Liver (tissue), 8 donors: ENCODE measurements at regions not wholly inside any gene's neighbourhood (a gene's known extent, or its start where the extent isn't known, plus 50 kb on each side); places are given as distances from the start of the nearest gene placed in this dataset.

ENCODE experiments used
- DNase-seq: peaks from one replicate; pipeline ENCODE4 v3.0.0-alpha.2; 2017; ENCODE audit warnings: low spot score
- H3K27ac ChIP-seq, 2 donors: one replicate each; pipeline ENCODE4 v1.7.0; 2013; ENCODE audit warnings: inconsistent platforms in 2 of 2, low read length in 2 of 2, control low read depth in 1 of 2, low read depth in 1 of 2, mild to moderate bottlenecking in 1 of 2
- H3K27me3 ChIP-seq, 4 donors: one replicate each; pipeline versions ENCODE4 v1.6.1 to v1.7.0; 2013; ENCODE audit warnings: low read length in 3 of 4, inconsistent platforms in 1 of 4, mild to moderate bottlenecking in 1 of 4, moderate library complexity in 1 of 4; ENCODE audit not compliant: control insufficient read depth in 4 of 4, insufficient read depth in 4 of 4
- H3K36me3 ChIP-seq, 4 donors: one replicate each; pipeline versions ENCODE4 v1.6.1 to v1.7.0; 2013; ENCODE audit warnings: low read length in 3 of 4, mild to moderate bottlenecking in 3 of 4, low read depth in 1 of 4, moderate library complexity in 1 of 4; ENCODE audit not compliant: control insufficient read depth in 4 of 4, insufficient read depth in 3 of 4
- H3K4me1 ChIP-seq, 4 donors: one replicate each; pipeline versions ENCODE4 v1.6.1 to v1.7.0; 2013; ENCODE audit warnings: low read length in 3 of 4, mild to moderate bottlenecking in 3 of 4, moderate library complexity in 1 of 4; ENCODE audit not compliant: control insufficient read depth in 4 of 4, insufficient read depth in 4 of 4
- H3K4me3 ChIP-seq, 3 donors: one replicate each; pipeline versions ENCODE4 v1.6.1 to v1.7.0; 2013; ENCODE audit warnings: low read length in 3 of 3, control low read depth in 1 of 3, low read depth in 1 of 3, mild to moderate bottlenecking in 1 of 3
- H3K9ac ChIP-seq, 2 donors: one replicate each; pipeline ENCODE4 v1.7.0; 2013; ENCODE audit warnings: low read length in 2 of 2, mild to moderate bottlenecking in 2 of 2, moderate library complexity in 2 of 2, control low read depth in 1 of 2, low read depth in 1 of 2
- H3K9me3 ChIP-seq, 4 donors: one replicate each; pipeline versions ENCODE4 v1.6.1 to v1.7.0; 2013; ENCODE audit warnings: low read length in 3 of 4; ENCODE audit not compliant: control insufficient read depth in 4 of 4
- ATF3 ChIP-seq: IDR thresholded peaks from 2 replicates; pipeline ENCODE4 v1.6.1; 2016; ENCODE audit warnings: antibody characterized with exemption
- EGR1 ChIP-seq, 2 donors: IDR thresholded peaks; 2 replicates each; pipeline ENCODE4 v1.6.1; 2016 to 2018; ENCODE audit warnings: antibody characterized with exemption in 2 of 2, low read depth in 2 of 2
- FOXA1 ChIP-seq: IDR thresholded peaks from 2 replicates; pipeline ENCODE4 v1.6.1; 2016; ENCODE audit warnings: antibody characterized with exemption
- FOXA2 ChIP-seq: IDR thresholded peaks from 2 replicates; pipeline ENCODE4 v1.6.1; 2016; ENCODE audit warnings: antibody characterized with exemption
- GABPA ChIP-seq, 2 donors: IDR thresholded peaks in 1 of 2; conservative IDR thresholded peaks in 1 of 2; 2 replicates each; pipeline ENCODE4 v1.6.1; 2016; ENCODE audit warnings: antibody characterized with exemption in 2 of 2, mild to moderate bottlenecking in 1 of 2, moderate library complexity in 1 of 2
- HNF4A ChIP-seq, 2 donors: conservative IDR thresholded peaks; 2 replicates each; pipeline ENCODE4 v1.6.1; 2016; ENCODE audit warnings: antibody characterized with exemption in 2 of 2, mild to moderate bottlenecking in 2 of 2
- HNF4G ChIP-seq: IDR thresholded peaks from 2 replicates; pipeline ENCODE4 v1.6.1; 2016; ENCODE audit warnings: antibody characterized with exemption
- JUND ChIP-seq, 2 donors: IDR thresholded peaks; 2 replicates each; pipeline ENCODE4 v1.6.1; 2016; ENCODE audit warnings: antibody characterized with exemption in 2 of 2
- NR2F2 ChIP-seq: IDR thresholded peaks from 2 replicates; pipeline ENCODE4 v1.6.1; 2016; ENCODE audit warnings: antibody characterized with exemption
- RAD21 ChIP-seq, 2 donors: IDR thresholded peaks; 2 replicates each; pipeline ENCODE4 v1.6.1; 2016; ENCODE audit warnings: antibody characterized with exemption in 2 of 2, mild to moderate bottlenecking in 2 of 2
- RXRA ChIP-seq, 2 donors: IDR thresholded peaks; 2 replicates each; pipeline ENCODE4 v1.6.1; 2017 to 2018; ENCODE audit warnings: antibody characterized with exemption in 2 of 2, mild to moderate bottlenecking in 1 of 2
- SP1 ChIP-seq: IDR thresholded peaks from 2 replicates; pipeline ENCODE4 v1.6.1; 2018; ENCODE audit warnings: antibody characterized with exemption, mild to moderate bottlenecking
- TAF1 ChIP-seq: conservative IDR thresholded peaks from 2 replicates; pipeline ENCODE4 v1.6.1; 2016; ENCODE audit warnings: antibody characterized with exemption, mild to moderate bottlenecking
- WGBS: extraction: QIAGEN DNeasy Blood & Tissue Kit; methylation state at CpG from one replicate; pipeline ENCODE4 v1.1.7; 2013; 5-methylcytosine and 5-hydroxymethylcytosine counted together
- TF ChIP-seq, protein P1 (sequence below): IDR thresholded peaks from 2 replicates; pipeline ENCODE4 v1.6.1; 2016; ENCODE audit warnings: antibody characterized with exemption
- TF ChIP-seq, protein P2 (sequence below): fragments of 150-350 bp; IDR thresholded peaks from 2 replicates; pipeline ENCODE4 v1.5.1; 2017; ENCODE audit warnings: improper control_type of control experiment, low read depth, low read length; ENCODE audit not compliant: missing input control
- TF ChIP-seq, protein P3 (sequence below): IDR thresholded peaks from 2 replicates; pipeline ENCODE4 v1.6.1; 2016; ENCODE audit warnings: antibody characterized with exemption
- donor health status: healthy.
- donor health status: healthy.
- donor health status: healthy.
- donor health status: healthy.
- donor health status: healthy.

- no peak overlapping the region for H3K27ac ChIP-seq
- peaks cover 0 to 3% (median 0%) of the 10 kb centered on the region in 4 donors for H3K9me3 ChIP-seq
- no peak for DNase-seq
- no peak overlapping the region for H3K9ac ChIP-seq
- no peaks in the 10 kb centered on the region for H3K4me1 ChIP-seq
- TF ChIP-seq ATF3 (no peak), HNF4G (no peak)
- no peaks in the 10 kb centered on the region for H3K27me3 ChIP-seq
- no peak overlapping the region for H3K4me3 ChIP-seq
- no peaks in the 10 kb centered on the region for H3K36me3 ChIP-seq
Measured at GRCh38 chr5:39867923-39868322, 443.1 kb upstream of the DAB2 start.

DNA sequence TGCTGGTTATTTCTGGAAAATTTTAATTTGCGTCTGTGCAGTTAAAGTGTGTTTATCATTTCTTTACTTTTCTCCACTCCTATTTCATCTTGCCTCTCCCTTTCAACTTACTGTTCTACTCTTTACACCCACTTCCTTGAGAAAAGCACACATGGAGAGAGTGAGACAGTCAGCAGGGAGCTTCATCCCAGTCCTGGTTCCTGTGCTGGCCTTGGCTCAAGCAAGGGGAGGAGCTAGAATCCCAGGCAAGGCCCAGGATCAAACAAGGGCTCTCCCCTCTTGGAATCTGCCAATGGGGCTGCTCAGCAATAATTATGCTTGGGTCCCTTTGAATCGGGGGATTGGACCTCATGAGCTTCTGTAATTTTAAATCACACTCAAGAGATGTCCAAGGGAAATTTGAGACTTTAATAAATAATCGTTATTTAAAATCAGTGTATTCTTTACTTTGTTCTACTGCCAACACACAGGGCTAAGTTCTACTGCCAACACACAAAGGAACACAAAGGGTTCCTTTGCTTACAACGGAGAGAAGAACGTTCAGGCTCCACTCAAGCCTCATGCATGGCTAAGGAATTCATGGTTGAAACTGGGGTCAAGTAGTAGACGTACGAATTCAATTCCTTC, 439.3 kb upstream of the DAB2 start:
- no peak overlapping the region for H3K4me3 ChIP-seq

GRCh38 chr5:39857041-39857440, 432.3 kb upstream of the DAB2 start:
- no peak overlapping the region for H3K27ac ChIP-seq
- TF ChIP-seq, protein P1, sequence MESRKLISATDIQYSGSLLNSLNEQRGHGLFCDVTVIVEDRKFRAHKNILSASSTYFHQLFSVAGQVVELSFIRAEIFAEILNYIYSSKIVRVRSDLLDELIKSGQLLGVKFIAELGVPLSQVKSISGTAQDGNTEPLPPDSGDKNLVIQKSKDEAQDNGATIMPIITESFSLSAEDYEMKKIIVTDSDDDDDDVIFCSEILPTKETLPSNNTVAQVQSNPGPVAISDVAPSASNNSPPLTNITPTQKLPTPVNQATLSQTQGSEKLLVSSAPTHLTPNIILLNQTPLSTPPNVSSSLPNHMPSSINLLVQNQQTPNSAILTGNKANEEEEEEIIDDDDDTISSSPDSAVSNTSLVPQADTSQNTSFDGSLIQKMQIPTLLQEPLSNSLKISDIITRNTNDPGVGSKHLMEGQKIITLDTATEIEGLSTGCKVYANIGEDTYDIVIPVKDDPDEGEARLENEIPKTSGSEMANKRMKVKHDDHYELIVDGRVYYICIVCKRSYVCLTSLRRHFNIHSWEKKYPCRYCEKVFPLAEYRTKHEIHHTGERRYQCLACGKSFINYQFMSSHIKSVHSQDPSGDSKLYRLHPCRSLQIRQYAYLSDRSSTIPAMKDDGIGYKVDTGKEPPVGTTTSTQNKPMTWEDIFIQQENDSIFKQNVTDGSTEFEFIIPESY: no peak
- TF ChIP-seq, protein P2, sequence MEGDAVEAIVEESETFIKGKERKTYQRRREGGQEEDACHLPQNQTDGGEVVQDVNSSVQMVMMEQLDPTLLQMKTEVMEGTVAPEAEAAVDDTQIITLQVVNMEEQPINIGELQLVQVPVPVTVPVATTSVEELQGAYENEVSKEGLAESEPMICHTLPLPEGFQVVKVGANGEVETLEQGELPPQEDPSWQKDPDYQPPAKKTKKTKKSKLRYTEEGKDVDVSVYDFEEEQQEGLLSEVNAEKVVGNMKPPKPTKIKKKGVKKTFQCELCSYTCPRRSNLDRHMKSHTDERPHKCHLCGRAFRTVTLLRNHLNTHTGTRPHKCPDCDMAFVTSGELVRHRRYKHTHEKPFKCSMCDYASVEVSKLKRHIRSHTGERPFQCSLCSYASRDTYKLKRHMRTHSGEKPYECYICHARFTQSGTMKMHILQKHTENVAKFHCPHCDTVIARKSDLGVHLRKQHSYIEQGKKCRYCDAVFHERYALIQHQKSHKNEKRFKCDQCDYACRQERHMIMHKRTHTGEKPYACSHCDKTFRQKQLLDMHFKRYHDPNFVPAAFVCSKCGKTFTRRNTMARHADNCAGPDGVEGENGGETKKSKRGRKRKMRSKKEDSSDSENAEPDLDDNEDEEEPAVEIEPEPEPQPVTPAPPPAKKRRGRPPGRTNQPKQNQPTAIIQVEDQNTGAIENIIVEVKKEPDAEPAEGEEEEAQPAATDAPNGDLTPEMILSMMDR: no peak
- no peak for TF ChIP-seq FOXA2
- TF ChIP-seq, protein P3, sequence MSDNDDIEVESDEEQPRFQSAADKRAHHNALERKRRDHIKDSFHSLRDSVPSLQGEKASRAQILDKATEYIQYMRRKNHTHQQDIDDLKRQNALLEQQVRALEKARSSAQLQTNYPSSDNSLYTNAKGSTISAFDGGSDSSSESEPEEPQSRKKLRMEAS: no peak
- TF ChIP-seq FOXA1: no peak
- TF ChIP-seq GABPA (IDR thresholded peaks at IDR 0.05 in 1 of 2, conservative IDR thresholded peaks at IDR 0.05 in 1 of 2): no peak
- no peak for TF ChIP-seq HNF4A (conservative IDR thresholded peaks at IDR 0.05)

More for the DNA sequence above, 439.3 kb upstream of the DAB2 start:
- no peak overlapping the region for H3K27ac ChIP-seq
- H3K9me3 ChIP-seq: no peaks in the 10 kb centered on the region
- H3K27me3 ChIP-seq: no peaks in the 10 kb centered on the region
- no peaks in the 10 kb centered on the region for H3K36me3 ChIP-seq
- TF ChIP-seq RXRA (IDR thresholded peaks at IDR 0.05): no peak
- TF ChIP-seq, protein P1: no peak
- TF ChIP-seq, protein P3: no peak
- TF ChIP-seq JUND (IDR thresholded peaks at IDR 0.05): no peak
- TF ChIP-seq EGR1 (IDR thresholded peaks at IDR 0.05; ENCODE audit: low read depth in 2 of 2): no peak
- no peak for TF ChIP-seq SP1
- no peak for TF ChIP-seq TAF1
- no peak for TF ChIP-seq FOXA2
- no peak for TF ChIP-seq NR2F2
- no peak for TF ChIP-seq ATF3
- TF ChIP-seq GABPA (IDR thresholded peaks at IDR 0.05 in 1 of 2, conservative IDR thresholded peaks at IDR 0.05 in 1 of 2): no peak
- TF ChIP-seq HNF4A (conservative IDR thresholded peaks at IDR 0.05): no peak
- TF ChIP-seq FOXA1: no peak
- TF ChIP-seq RAD21 (IDR thresholded peaks at IDR 0.05): no peak
- TF ChIP-seq, protein P2: no peak
- TF ChIP-seq HNF4G: no peak
- 86% methylated on average over 7 of the region's 7 CpGs for WGBS
- DNase-seq: no peak
- no peak overlapping the region for H3K9ac ChIP-seq
- H3K4me1 ChIP-seq: no peaks in the 10 kb centered on the region

More at GRCh38 chr5:39857041-39857440, 432.3 kb upstream of the DAB2 start:
- Histone ChIP-seq H3K9ac (no peak overlapping the region), H3K4me3 (no peak overlapping the region), H3K36me3 (no peaks in the 10 kb centered on the region), H3K9me3 (no peaks in the 10 kb centered on the region), H3K4me1 (no peaks in the 10 kb centered on the region), H3K27me3 (no peaks in the 10 kb centered on the region)
- 81% methylated on average over 3 of the region's 3 CpGs for WGBS
- no peak for DNase-seq
